ENCODE measurements at regions not wholly inside any gene's neighbourhood (a gene's known extent, or its start where the extent isn't known, plus 50 kb on each side); places are given as distances from the start of the nearest gene placed in this dataset.
"Not testable (repeated sequence)": the region's sequence is repeated elsewhere in the genome, so short reads cannot be mapped to it uniquely, and the experiment has no call there.

DNA sequence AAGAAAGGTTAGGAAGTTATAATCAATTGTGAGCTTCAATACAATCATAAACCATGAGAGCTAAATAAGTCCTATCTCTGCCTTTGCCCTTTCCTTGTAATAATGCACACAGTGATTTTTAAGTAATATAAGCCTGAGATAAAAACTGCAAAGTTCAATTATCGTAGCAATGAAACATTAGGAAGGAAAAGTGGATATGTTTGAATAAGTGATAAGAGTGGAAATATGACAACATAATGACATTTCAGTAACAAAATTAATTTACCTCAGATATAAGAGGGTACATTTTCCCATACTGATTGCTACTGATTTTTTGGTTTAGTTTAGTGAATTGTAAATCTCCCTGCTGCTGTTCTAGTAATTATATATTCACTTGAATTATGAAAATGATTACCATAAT, 164.2 kb upstream of the FANCL start:
- H3K9me3 ChIP-seq (ENCODE audit: control insufficient read depth in 2 of 2, insufficient read depth in 1 of 2, low read length in 1 of 2): no peaks in the 10 kb centered on the region
- H3K36me3 ChIP-seq (ENCODE audit: control insufficient read depth in 2 of 2, insufficient read depth in 2 of 2, low read length in 1 of 2): no peaks in the 10 kb centered on the region
- WGBS: 93% methylated on average over 1 of the region's 1 CpG
- H3K4me1 ChIP-seq (ENCODE audit: control insufficient read depth in 2 of 2, insufficient read depth in 2 of 2, low read length in 2 of 2): no peaks in the 10 kb centered on the region
- DNase-seq (ENCODE audit: low read depth in 6 of 9, low spot score in 9 of 9): no peak
- no peaks in the 10 kb centered on the region for H3K27me3 ChIP-seq (ENCODE audit: control insufficient read depth in 2 of 2, insufficient read depth in 1 of 2, low read length in 1 of 2)
- H3K27ac ChIP-seq (ENCODE audit: low read depth in 1 of 2, low read length in 1 of 2): no peak overlapping the region
- H3K4me3 ChIP-seq (ENCODE audit: low read length in 2 of 2): no peak overlapping the region

- no peak for DNase-seq (ENCODE audit: low read depth in 6 of 9, low spot score in 9 of 9)
- WGBS: 93% methylated on average over 2 of the region's 2 CpGs
- Histone ChIP-seq H3K36me3 (ENCODE audit: control insufficient read depth in 2 of 2, insufficient read depth in 2 of 2, low read length in 1 of 2) (no peaks in the 10 kb centered on the region), H3K9me3 (ENCODE audit: control insufficient read depth in 2 of 2, insufficient read depth in 1 of 2, low read length in 1 of 2) (no peaks in the 10 kb centered on the region), H3K27ac (ENCODE audit: low read depth in 1 of 2, low read length in 1 of 2) (no peak overlapping the region), H3K4me3 (ENCODE audit: low read length in 2 of 2) (no peak overlapping the region), H3K4me1 (ENCODE audit: control insufficient read depth in 2 of 2, insufficient read depth in 2 of 2, low read length in 2 of 2) (no peaks in the 10 kb centered on the region), H3K27me3 (ENCODE audit: control insufficient read depth in 2 of 2, insufficient read depth in 1 of 2, low read length in 1 of 2) (no peaks in the 10 kb centered on the region)
Observed at GRCh38 chr2:58401936-58402335, 160.8 kb upstream of the FANCL start.

GRCh38 chr2:58398406-58398805, 157.3 kb upstream of the FANCL start:
- Histone ChIP-seq H3K36me3 (ENCODE audit: control insufficient read depth in 2 of 2, insufficient read depth in 2 of 2, low read length in 1 of 2) (no peaks in the 10 kb centered on the region), H3K4me3 (ENCODE audit: low read length in 2 of 2) (no peak overlapping the region), H3K9me3 (ENCODE audit: control insufficient read depth in 2 of 2, insufficient read depth in 1 of 2, low read length in 1 of 2) (no peaks in the 10 kb centered on the region), H3K27me3 (ENCODE audit: control insufficient read depth in 2 of 2, insufficient read depth in 1 of 2, low read length in 1 of 2) (no peaks in the 10 kb centered on the region), H3K4me1 (ENCODE audit: control insufficient read depth in 2 of 2, insufficient read depth in 2 of 2, low read length in 2 of 2) (no peaks in the 10 kb centered on the region), H3K27ac (ENCODE audit: low read depth in 1 of 2, low read length in 1 of 2) (no peak overlapping the region)
- DNase-seq (ENCODE audit: low read depth in 6 of 9, low spot score in 9 of 9): no peak

GRCh38 chr2:58387701-58388100, 146.6 kb upstream of the FANCL start:
- no peak for DNase-seq (ENCODE audit: low read depth in 6 of 9, low spot score in 9 of 9)
- Histone ChIP-seq H3K27me3 (ENCODE audit: control insufficient read depth in 2 of 2, insufficient read depth in 1 of 2, low read length in 1 of 2) (no peaks in the 10 kb centered on the region), H3K36me3 (ENCODE audit: control insufficient read depth in 2 of 2, insufficient read depth in 2 of 2, low read length in 1 of 2) (no peaks in the 10 kb centered on the region), H3K4me1 (ENCODE audit: control insufficient read depth in 2 of 2, insufficient read depth in 2 of 2, low read length in 2 of 2) (no peaks in the 10 kb centered on the region), H3K9me3 (ENCODE audit: control insufficient read depth in 2 of 2, insufficient read depth in 1 of 2, low read length in 1 of 2) (no peaks in the 10 kb centered on the region), H3K4me3 (ENCODE audit: low read length in 2 of 2) (no peak overlapping the region), H3K27ac (ENCODE audit: low read depth in 1 of 2, low read length in 1 of 2) (no peak overlapping the region)
- WGBS: 98% methylated on average over 1 of the region's 1 CpG

DNA sequence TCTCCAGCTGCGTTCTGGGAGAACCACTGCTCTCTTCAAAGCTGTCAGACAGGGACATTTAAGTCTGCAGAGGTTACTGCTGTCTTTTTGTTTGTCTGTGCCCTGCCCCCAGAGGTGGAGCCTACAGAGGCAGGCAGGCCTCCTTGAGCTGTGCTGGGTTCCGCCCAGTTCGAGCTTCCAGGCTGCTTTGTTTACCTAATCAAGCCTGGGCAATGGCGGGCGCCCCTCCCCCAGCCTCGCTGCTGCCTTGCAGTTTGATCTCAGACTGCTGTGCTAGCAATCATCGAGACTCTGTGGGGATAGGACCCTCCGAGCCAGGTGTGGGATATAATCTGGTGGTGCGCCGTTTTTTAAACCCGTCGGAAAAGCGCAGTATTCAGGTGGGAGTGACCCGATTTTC, 145.8 kb upstream of the FANCL start:
- not testable (repeated sequence) for DNase-seq (ENCODE audit: low read depth in 6 of 9, low spot score in 9 of 9); H3K27ac ChIP-seq (ENCODE audit: low read depth in 1 of 2, low read length in 1 of 2); H3K9me3 ChIP-seq (ENCODE audit: control insufficient read depth in 2 of 2, insufficient read depth in 1 of 2, low read length in 1 of 2); H3K4me3 ChIP-seq (ENCODE audit: low read length in 2 of 2); H3K36me3 ChIP-seq (ENCODE audit: control insufficient read depth in 2 of 2, insufficient read depth in 2 of 2, low read length in 1 of 2); H3K27me3 ChIP-seq (ENCODE audit: control insufficient read depth in 2 of 2, insufficient read depth in 1 of 2, low read length in 1 of 2); H3K4me1 ChIP-seq (ENCODE audit: control insufficient read depth in 2 of 2, insufficient read depth in 2 of 2, low read length in 2 of 2)
- WGBS: 92% methylated on average over 14 of the region's 14 CpGs

DNA sequence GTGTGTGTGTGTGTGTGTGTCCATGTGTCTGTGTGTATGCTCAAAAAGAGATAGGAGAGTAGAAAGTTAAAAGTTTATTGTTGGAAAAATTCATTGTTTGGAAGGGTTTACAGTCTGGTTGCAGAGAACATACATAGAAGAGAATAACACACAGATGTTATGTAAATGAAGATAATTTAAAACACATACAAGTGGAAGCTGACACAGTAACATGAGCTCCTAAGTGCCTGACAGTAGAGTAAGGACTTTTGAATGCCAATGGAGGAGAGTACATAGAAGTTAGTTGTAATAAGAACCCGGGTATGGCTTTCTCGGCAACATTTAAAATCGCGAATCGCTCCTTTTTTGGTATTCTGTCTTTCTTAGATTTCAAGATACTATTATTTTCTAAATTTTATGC, 137.0 kb upstream of the FANCL start:
- no peaks in the 10 kb centered on the region for H3K27me3 ChIP-seq (ENCODE audit: control insufficient read depth in 2 of 2, insufficient read depth in 1 of 2, low read length in 1 of 2)
- H3K36me3 ChIP-seq (ENCODE audit: control insufficient read depth in 2 of 2, insufficient read depth in 2 of 2, low read length in 1 of 2): no peaks in the 10 kb centered on the region
- H3K4me3 ChIP-seq (ENCODE audit: low read length in 2 of 2): no peak overlapping the region
- H3K4me1 ChIP-seq (ENCODE audit: control insufficient read depth in 2 of 2, insufficient read depth in 2 of 2, low read length in 2 of 2): no peaks in the 10 kb centered on the region
- H3K9me3 ChIP-seq (ENCODE audit: control insufficient read depth in 2 of 2, insufficient read depth in 1 of 2, low read length in 1 of 2): no peaks in the 10 kb centered on the region
- DNase-seq (ENCODE audit: low read depth in 6 of 9, low spot score in 9 of 9): no peak
- no peak overlapping the region for H3K27ac ChIP-seq (ENCODE audit: low read depth in 1 of 2, low read length in 1 of 2)
- 98% methylated on average over 5 of the region's 5 CpGs for WGBS

DNA sequence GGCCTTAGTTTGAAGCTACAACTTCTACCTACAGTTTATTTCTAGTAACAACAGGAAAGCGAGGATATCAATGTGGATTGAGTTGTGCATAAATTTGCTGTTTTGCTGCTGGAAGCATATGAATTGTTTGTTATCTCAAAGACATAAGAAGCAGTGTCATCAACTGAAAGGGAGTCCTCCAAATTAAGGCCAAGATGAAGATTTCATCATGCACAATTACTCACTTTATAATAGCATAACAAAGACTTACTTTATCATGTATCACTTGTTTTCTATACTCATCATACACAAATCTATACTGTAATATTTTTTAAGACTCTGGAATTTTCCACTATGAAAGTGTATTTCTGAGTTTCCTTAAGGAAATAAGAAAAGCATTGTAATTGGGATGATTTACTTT, 136.1 kb upstream of the FANCL start:
- Histone ChIP-seq H3K36me3 (ENCODE audit: control insufficient read depth in 2 of 2, insufficient read depth in 2 of 2, low read length in 1 of 2) (no peaks in the 10 kb centered on the region), H3K27ac (ENCODE audit: low read depth in 1 of 2, low read length in 1 of 2) (no peak overlapping the region), H3K4me3 (ENCODE audit: low read length in 2 of 2) (no peak overlapping the region), H3K4me1 (ENCODE audit: control insufficient read depth in 2 of 2, insufficient read depth in 2 of 2, low read length in 2 of 2) (no peaks in the 10 kb centered on the region), H3K27me3 (ENCODE audit: control insufficient read depth in 2 of 2, insufficient read depth in 1 of 2, low read length in 1 of 2) (no peaks in the 10 kb centered on the region), H3K9me3 (ENCODE audit: control insufficient read depth in 2 of 2, insufficient read depth in 1 of 2, low read length in 1 of 2) (no peaks in the 10 kb centered on the region)
- WGBS: 95% methylated on average over 1 of the region's 1 CpG
- DNase-seq (ENCODE audit: low read depth in 6 of 9, low spot score in 9 of 9): no peak

- 98% methylated on average over 1 of the region's 1 CpG for WGBS
- Histone ChIP-seq H3K27ac (ENCODE audit: low read depth in 1 of 2, low read length in 1 of 2) (no peak overlapping the region), H3K27me3 (ENCODE audit: control insufficient read depth in 2 of 2, insufficient read depth in 1 of 2, low read length in 1 of 2) (no peaks in the 10 kb centered on the region), H3K36me3 (ENCODE audit: control insufficient read depth in 2 of 2, insufficient read depth in 2 of 2, low read length in 1 of 2) (no peaks in the 10 kb centered on the region), H3K9me3 (ENCODE audit: control insufficient read depth in 2 of 2, insufficient read depth in 1 of 2, low read length in 1 of 2) (no peaks in the 10 kb centered on the region), H3K4me1 (ENCODE audit: control insufficient read depth in 2 of 2, insufficient read depth in 2 of 2, low read length in 2 of 2) (no peaks in the 10 kb centered on the region), H3K4me3 (ENCODE audit: low read length in 2 of 2) (no peak overlapping the region)
- DNase-seq (ENCODE audit: low read depth in 6 of 9, low spot score in 9 of 9): no peak
Observed at GRCh38 chr2:58376592-58376991, 135.5 kb upstream of the FANCL start.

- H3K27me3 ChIP-seq (ENCODE audit: control insufficient read depth in 2 of 2, insufficient read depth in 1 of 2, low read length in 1 of 2): no peaks in the 10 kb centered on the region
- H3K27ac ChIP-seq (ENCODE audit: low read depth in 1 of 2, low read length in 1 of 2): no peak overlapping the region
- no peaks in the 10 kb centered on the region for H3K4me1 ChIP-seq (ENCODE audit: control insufficient read depth in 2 of 2, insufficient read depth in 2 of 2, low read length in 2 of 2)
- DNase-seq (ENCODE audit: low read depth in 6 of 9, low spot score in 9 of 9): no peak
- no peaks in the 10 kb centered on the region for H3K9me3 ChIP-seq (ENCODE audit: control insufficient read depth in 2 of 2, insufficient read depth in 1 of 2, low read length in 1 of 2)
- no peak overlapping the region for H3K4me3 ChIP-seq (ENCODE audit: low read length in 2 of 2)
- no peaks in the 10 kb centered on the region for H3K36me3 ChIP-seq (ENCODE audit: control insufficient read depth in 2 of 2, insufficient read depth in 2 of 2, low read length in 1 of 2)
- WGBS: 97% methylated on average over 2 of the region's 2 CpGs
Observed at GRCh38 chr2:58369594-58369993, 128.5 kb upstream of the FANCL start.

DNA sequence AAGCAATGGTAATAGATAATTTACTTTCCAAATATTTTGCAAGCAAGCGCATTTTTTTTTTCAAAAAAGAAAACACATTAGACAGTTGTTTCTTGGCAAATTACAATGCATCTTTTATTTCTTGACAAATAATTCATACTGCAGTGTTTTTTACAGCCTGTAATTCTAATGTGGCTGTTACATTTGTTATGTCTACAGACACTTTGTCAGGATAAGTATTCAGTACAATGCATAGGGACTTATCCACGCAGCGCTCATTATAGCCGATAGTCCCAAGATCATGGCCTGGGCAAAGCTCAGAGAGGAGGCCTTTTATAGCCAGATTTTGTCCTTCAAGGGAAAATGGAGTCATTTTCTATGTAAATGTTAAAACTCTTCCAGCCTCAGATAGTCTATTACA, 123.0 kb upstream of the FANCL start:
- H3K9me3 ChIP-seq (ENCODE audit: control insufficient read depth in 2 of 2, insufficient read depth in 1 of 2, low read length in 1 of 2): no peaks in the 10 kb centered on the region
- H3K4me1 ChIP-seq (ENCODE audit: control insufficient read depth in 2 of 2, insufficient read depth in 2 of 2, low read length in 2 of 2): peaks cover 2 to 4% of the 10 kb centered on the region in 2 donors
- no peak for DNase-seq (ENCODE audit: low read depth in 6 of 9, low spot score in 9 of 9)
- WGBS: 90% methylated on average over 4 of the region's 4 CpGs
- no peak overlapping the region for H3K4me3 ChIP-seq (ENCODE audit: low read length in 2 of 2)
- H3K36me3 ChIP-seq (ENCODE audit: control insufficient read depth in 2 of 2, insufficient read depth in 2 of 2, low read length in 1 of 2): no peaks in the 10 kb centered on the region
- no peak overlapping the region for H3K27ac ChIP-seq (ENCODE audit: low read depth in 1 of 2, low read length in 1 of 2)
- no peaks in the 10 kb centered on the region for H3K27me3 ChIP-seq (ENCODE audit: control insufficient read depth in 2 of 2, insufficient read depth in 1 of 2, low read length in 1 of 2)
